ENCODE measurements at regions not wholly inside any gene's neighbourhood (a gene's known extent, or its start where the extent isn't known, plus 50 kb on each side); places are given as distances from the start of the nearest gene placed in this dataset.

DNA sequence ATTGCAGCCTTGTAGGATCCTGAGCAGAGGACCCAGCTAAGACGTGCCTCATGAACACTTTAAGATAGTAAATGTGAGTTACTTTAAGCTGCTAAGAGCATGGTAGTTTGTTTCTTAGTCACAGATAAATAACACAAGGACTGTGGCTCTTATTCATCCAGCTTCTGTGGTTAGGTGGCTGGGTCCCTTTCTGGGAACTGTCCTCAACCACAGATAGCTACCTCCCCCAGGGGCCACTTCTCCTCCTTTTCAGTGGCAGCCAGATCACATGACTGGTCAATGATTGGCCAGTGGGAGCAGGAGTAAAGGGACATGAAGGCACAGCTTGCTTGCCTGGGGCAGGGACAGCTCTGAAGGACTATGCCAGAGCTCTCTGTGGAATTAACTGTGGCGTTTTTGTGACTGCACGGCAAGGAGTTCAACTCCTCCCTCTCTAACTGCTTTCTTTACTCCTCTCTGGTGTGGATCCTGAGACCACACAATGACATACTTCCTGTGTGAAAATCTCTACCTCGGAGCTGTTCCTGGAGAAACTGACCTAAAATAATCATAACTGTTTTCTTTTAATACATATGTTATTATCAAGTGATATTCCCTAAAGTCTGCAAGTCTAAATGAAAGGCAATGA is 76.5 kb downstream of the NRN1 start:
- in situ Hi-C loops (cut with HindIII; ENCODE audit: low pct_ligation_motif_present, low sequenced_read_pairs): no loop called here
- no peak overlapping the region for H3K4me3 ChIP-seq (ENCODE audit: low read depth, low read length)
- TF ChIP-seq, protein P1, sequence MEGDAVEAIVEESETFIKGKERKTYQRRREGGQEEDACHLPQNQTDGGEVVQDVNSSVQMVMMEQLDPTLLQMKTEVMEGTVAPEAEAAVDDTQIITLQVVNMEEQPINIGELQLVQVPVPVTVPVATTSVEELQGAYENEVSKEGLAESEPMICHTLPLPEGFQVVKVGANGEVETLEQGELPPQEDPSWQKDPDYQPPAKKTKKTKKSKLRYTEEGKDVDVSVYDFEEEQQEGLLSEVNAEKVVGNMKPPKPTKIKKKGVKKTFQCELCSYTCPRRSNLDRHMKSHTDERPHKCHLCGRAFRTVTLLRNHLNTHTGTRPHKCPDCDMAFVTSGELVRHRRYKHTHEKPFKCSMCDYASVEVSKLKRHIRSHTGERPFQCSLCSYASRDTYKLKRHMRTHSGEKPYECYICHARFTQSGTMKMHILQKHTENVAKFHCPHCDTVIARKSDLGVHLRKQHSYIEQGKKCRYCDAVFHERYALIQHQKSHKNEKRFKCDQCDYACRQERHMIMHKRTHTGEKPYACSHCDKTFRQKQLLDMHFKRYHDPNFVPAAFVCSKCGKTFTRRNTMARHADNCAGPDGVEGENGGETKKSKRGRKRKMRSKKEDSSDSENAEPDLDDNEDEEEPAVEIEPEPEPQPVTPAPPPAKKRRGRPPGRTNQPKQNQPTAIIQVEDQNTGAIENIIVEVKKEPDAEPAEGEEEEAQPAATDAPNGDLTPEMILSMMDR (IDR thresholded peaks at IDR 0.05; ENCODE audit: low read depth, low read length, missing control alignments): no peak
- H3K36me3 ChIP-seq (replicated peaks): no peaks in the 10 kb centered on the region
- no peak for DNase-seq
- no peak overlapping the region for H3K27ac ChIP-seq
- no peaks in the 10 kb centered on the region for H3K27me3 ChIP-seq (replicated peaks)

GRCh38 chr6:5923840-5924239 is 82.9 kb downstream of the NRN1 start:
- Histone ChIP-seq H3K27ac (no peak overlapping the region), H3K36me3 (replicated peaks) (no peaks in the 10 kb centered on the region), H3K27me3 (replicated peaks) (no peaks in the 10 kb centered on the region), H3K4me3 (ENCODE audit: low read depth, low read length) (no peak overlapping the region)
- TF ChIP-seq, protein P1 (IDR thresholded peaks at IDR 0.05; ENCODE audit: low read depth, low read length, missing control alignments): no peak
- in situ Hi-C loops (cut with HindIII; ENCODE audit: low pct_ligation_motif_present, low sequenced_read_pairs): no loop called here
- DNase-seq: no peak

- no peak for DNase-seq
- Histone ChIP-seq H3K4me3 (ENCODE audit: low read depth, low read length) (no peak overlapping the region), H3K27me3 (replicated peaks) (no peaks in the 10 kb centered on the region), H3K36me3 (replicated peaks) (no peaks in the 10 kb centered on the region), H3K27ac (no peak overlapping the region)
- in situ Hi-C loops (cut with HindIII; ENCODE audit: low pct_ligation_motif_present, low sequenced_read_pairs): no loop called here
- TF ChIP-seq, protein P1 (IDR thresholded peaks at IDR 0.05; ENCODE audit: low read depth, low read length, missing control alignments): no peak
Measured at GRCh38 chr6:5922230-5922629, 84.5 kb downstream of the NRN1 start.

GRCh38 chr6:5909721-5910120 is 97.0 kb downstream of the NRN1 start:
- DNase-seq: no peak
- no peak overlapping the region for H3K27ac ChIP-seq
- no peaks in the 10 kb centered on the region for H3K27me3 ChIP-seq (replicated peaks)
- no peaks in the 10 kb centered on the region for H3K36me3 ChIP-seq (replicated peaks)
- TF ChIP-seq, protein P1 (IDR thresholded peaks at IDR 0.05; ENCODE audit: low read depth, low read length, missing control alignments): no peak
- H3K4me3 ChIP-seq (ENCODE audit: low read depth, low read length): no peak overlapping the region
- in situ Hi-C loops (cut with HindIII; ENCODE audit: low pct_ligation_motif_present, low sequenced_read_pairs): no loop called here

DNA sequence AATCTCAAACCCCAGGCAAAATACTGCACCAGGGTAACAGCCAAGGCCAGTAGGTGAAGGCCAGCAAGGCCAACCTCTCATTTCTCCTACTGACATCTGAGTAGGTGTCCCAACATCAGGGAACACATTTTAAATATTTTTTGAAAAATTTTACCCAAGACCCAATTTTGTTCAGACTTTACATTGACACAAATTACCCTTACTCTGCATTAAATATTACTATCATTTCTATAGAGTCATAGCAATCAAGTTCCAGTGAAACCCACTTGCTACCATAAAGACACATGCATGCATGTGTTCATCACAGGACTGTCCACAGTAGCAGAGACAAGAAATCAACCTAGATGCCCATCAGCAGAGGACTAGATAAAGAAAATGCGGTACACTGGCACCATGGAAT is 99.9 kb downstream of the NRN1 start:
- DNase-seq: no peak
- Histone ChIP-seq H3K27me3 (replicated peaks) (no peaks in the 10 kb centered on the region), H3K36me3 (replicated peaks) (no peaks in the 10 kb centered on the region), H3K27ac (no peak overlapping the region), H3K4me3 (ENCODE audit: low read depth, low read length) (no peak overlapping the region)
- TF ChIP-seq, protein P1 (IDR thresholded peaks at IDR 0.05; ENCODE audit: low read depth, low read length, missing control alignments): no peak
- in situ Hi-C loops (cut with HindIII; ENCODE audit: low pct_ligation_motif_present, low sequenced_read_pairs): no loop called here

DNA sequence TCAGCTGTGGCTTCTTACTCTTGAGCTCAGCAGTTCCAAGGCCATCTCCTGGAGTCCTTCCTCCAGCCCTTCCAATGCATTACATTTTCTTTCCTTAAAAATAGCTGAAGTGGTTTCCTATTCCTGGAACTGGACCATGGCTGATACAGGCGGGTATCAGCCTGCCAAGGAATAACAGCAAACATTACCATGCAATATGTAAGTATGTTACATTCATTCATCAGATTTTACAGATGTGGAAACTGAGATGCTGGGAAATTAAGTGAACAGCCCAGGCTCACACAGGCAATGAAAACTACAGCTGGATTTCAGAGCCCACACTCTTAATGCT is 100.4 kb downstream of the NRN1 start:
- TF ChIP-seq, protein P1 (IDR thresholded peaks at IDR 0.05; ENCODE audit: low read depth, low read length, missing control alignments): no peak
- H3K27me3 ChIP-seq (replicated peaks): no peaks in the 10 kb centered on the region
- H3K36me3 ChIP-seq (replicated peaks): no peaks in the 10 kb centered on the region
- no peak overlapping the region for H3K27ac ChIP-seq
- in situ Hi-C loops (cut with HindIII; ENCODE audit: low pct_ligation_motif_present, low sequenced_read_pairs): no loop called here
- DNase-seq: no peak
- no peak overlapping the region for H3K4me3 ChIP-seq (ENCODE audit: low read depth, low read length)
